MM.1S (cell line): ENCODE measurements at regions not wholly inside any gene's neighbourhood (a gene's known extent, or its start where the extent isn't known, plus 50 kb on each side); places are given as distances from the start of the nearest gene placed in this dataset.

Source experiments
- DNase-seq: peaks from one replicate; pipeline ENCODE4 v3.0.0-alpha.2; 2015
- H2AFZ ChIP-seq: fragments of 300-600 bp; sonication (generic); 2 replicates; pipeline ENCODE4 v1.6.0; 2016; ENCODE audit warnings: antibody characterized with exemption, low read length
- H3F3A ChIP-seq: fragments of 300-600 bp; sonication (generic); 2 replicates; pipeline ENCODE4 v1.6.1; 2016; ENCODE audit warnings: mild to moderate bottlenecking, antibody characterized with exemption, low read length, moderate library complexity, mixed read lengths; ENCODE audit not compliant: insufficient read depth
- H3K27ac ChIP-seq: fragments of 300-600 bp; sonication (generic); 2 replicates; pipeline ENCODE4 v1.5.1; 2016; ENCODE audit warnings: mild to moderate bottlenecking, low read length
- H3K27me3 ChIP-seq: fragments of 300-600 bp; sonication (generic); replicated peaks from 2 replicates; pipeline ENCODE4 v1.6.0; 2016; ENCODE audit warnings: low read length; ENCODE audit not compliant: insufficient read depth
- H3K36me3 ChIP-seq: fragments of 300-600 bp; sonication (generic); replicated peaks from 2 replicates; pipeline ENCODE4 v1.6.1; 2016; ENCODE audit warnings: mild to moderate bottlenecking, low read length, mixed read lengths; ENCODE audit not compliant: insufficient read depth
- H3K4me1 ChIP-seq: fragments of 300-600 bp; sonication (generic); 2 replicates; pipeline ENCODE4 v1.6.1; 2016; ENCODE audit warnings: low read length, mixed read lengths
- H3K4me2 ChIP-seq: fragments of 300-600 bp; sonication (generic); 2 replicates; pipeline ENCODE4 v1.6.0; 2016; ENCODE audit warnings: low read depth, low read length
- H3K4me3 ChIP-seq: fragments of 300-600 bp; sonication (generic); 2 replicates; pipeline ENCODE4 v1.5.1; 2016; ENCODE audit warnings: low read length, mixed read lengths
- H3K79me2 ChIP-seq: fragments of 300-600 bp; sonication (generic); 2 replicates; pipeline ENCODE4 v1.6.1; 2016; ENCODE audit warnings: mixed run types, low read length, mixed read lengths
- H3K9ac ChIP-seq: fragments of 300-600 bp; sonication (generic); 2 replicates; pipeline ENCODE4 v1.6.1; 2016; ENCODE audit warnings: low read length, mixed read lengths
- H3K9me2 ChIP-seq: fragments of 300-600 bp; sonication (generic); replicated peaks from 2 replicates; pipeline ENCODE4 v1.6.1; 2016; ENCODE audit warnings: mild to moderate bottlenecking, low read length, mixed read lengths; ENCODE audit not compliant: insufficient read depth
- H3K9me3 ChIP-seq: fragments of 300-600 bp; sonication (generic); replicated peaks from 2 replicates; pipeline ENCODE4 v1.6.1; 2016; ENCODE audit warnings: mild to moderate bottlenecking, low read length, mixed read lengths; ENCODE audit not compliant: insufficient read depth
- H4K20me1 ChIP-seq: fragments of 300-600 bp; sonication (generic); 2 replicates; pipeline ENCODE4 v1.6.1; 2016; ENCODE audit warnings: mild to moderate bottlenecking, low read length, moderate library complexity, mixed read lengths; ENCODE audit not compliant: insufficient read depth
- CTCF ChIP-seq: fragments of 300-600 bp; sonication (generic); IDR thresholded peaks from 2 replicates; pipeline ENCODE4 v1.5.1; 2016; ENCODE audit warnings: antibody characterized with exemption, low read length, mixed read lengths
- EZH2 ChIP-seq: fragments of 300-600 bp; sonication (generic); optimal IDR thresholded peaks from 2 replicates; pipeline ENCODE3; 2017; ENCODE audit warnings: low read depth, mild to moderate bottlenecking, antibody characterized with exemption, low read length, mixed read lengths
- EZH2phosphoT487 ChIP-seq: fragments of 300-600 bp; sonication (generic); IDR thresholded peaks from 2 replicates; pipeline ENCODE4 v1.6.1; 2018; ENCODE audit warnings: antibody characterized with exemption, low read length

- TF ChIP-seq CTCF (no peak), EZH2phosphoT487 (no peak), EZH2 (no peak)
- no peaks in the 10 kb centered on the region for H3K36me3 ChIP-seq
- H3K4me3 ChIP-seq = no peak overlapping the region
- H3K9me3 ChIP-seq = no peaks in the 10 kb centered on the region
- no peak for DNase-seq
- H3K9ac ChIP-seq = no peak overlapping the region
- no peak overlapping the region for H3K4me2 ChIP-seq
- H3F3A ChIP-seq = no peaks in the 10 kb centered on the region
- no peaks in the 10 kb centered on the region for H4K20me1 ChIP-seq
- H3K27ac ChIP-seq = no peak overlapping the region
- no peaks in the 10 kb centered on the region for H3K9me2 ChIP-seq
- H2AFZ ChIP-seq = no peak overlapping the region
- no peaks in the 10 kb centered on the region for H3K27me3 ChIP-seq
- H3K79me2 ChIP-seq = no peaks in the 10 kb centered on the region
- no peaks in the 10 kb centered on the region for H3K4me1 ChIP-seq
Observed at GRCh38 chr5:23353286-23353685, 154.1 kb upstream of the PRDM9 start.

- H2AFZ ChIP-seq = no peak overlapping the region
- DNase-seq = no peak
- no peaks in the 10 kb centered on the region for H3K36me3 ChIP-seq
- no peaks in the 10 kb centered on the region for H3K9me3 ChIP-seq
- no peaks in the 10 kb centered on the region for H3K9me2 ChIP-seq
- no peak overlapping the region for H3K4me2 ChIP-seq
- H4K20me1 ChIP-seq = no peaks in the 10 kb centered on the region
- no peaks in the 10 kb centered on the region for H3K4me1 ChIP-seq
- no peaks in the 10 kb centered on the region for H3K27me3 ChIP-seq
- no peak overlapping the region for H3K27ac ChIP-seq
- no peaks in the 10 kb centered on the region for H3F3A ChIP-seq
- no peak overlapping the region for H3K4me3 ChIP-seq
- no peak overlapping the region for H3K9ac ChIP-seq
- no peaks in the 10 kb centered on the region for H3K79me2 ChIP-seq
- TF ChIP-seq EZH2phosphoT487 (no peak), EZH2 (no peak), CTCF (no peak)
Observed at GRCh38 chr5:23352446-23352845, 155.0 kb upstream of the PRDM9 start.

GRCh38 chr5:23343121-23343520 is 164.3 kb upstream of the PRDM9 start:
- H3K4me2 ChIP-seq = no peak overlapping the region
- H3K9me3 ChIP-seq = no peaks in the 10 kb centered on the region
- no peaks in the 10 kb centered on the region for H3K27me3 ChIP-seq
- H3K4me1 ChIP-seq = no peaks in the 10 kb centered on the region
- no peaks in the 10 kb centered on the region for H3K79me2 ChIP-seq
- DNase-seq = no peak
- no peak overlapping the region for H3K4me3 ChIP-seq
- H2AFZ ChIP-seq = no peak overlapping the region
- TF ChIP-seq EZH2phosphoT487 = no peak
- no peak for TF ChIP-seq EZH2
- no peak for TF ChIP-seq CTCF
- H3K36me3 ChIP-seq = no peaks in the 10 kb centered on the region
- no peaks in the 10 kb centered on the region for H3F3A ChIP-seq
- no peaks in the 10 kb centered on the region for H3K9me2 ChIP-seq
- H3K9ac ChIP-seq = no peak overlapping the region
- H3K27ac ChIP-seq = no peak overlapping the region
- H4K20me1 ChIP-seq = no peaks in the 10 kb centered on the region
